IMR-90 (cell line): ENCODE measurements at regions not wholly inside any gene's neighbourhood (a gene's known extent, or its start where the extent isn't known, plus 50 kb on each side); places are given as distances from the start of the nearest gene placed in this dataset.
A peak's percentile ranks its signal among the peaks of the same experiment; 100 is the strongest.

Experiments
- ATAC-seq: fragments of 200-7000 bp; cut with Tn5 transposase; 2 replicates; pipeline ENCODE4 v1.9.1; 2020; ENCODE audit warnings: low read depth, mild to moderate bottlenecking, moderate library complexity
- BruUV-seq: library from RNA; stranded (reverse); fragments of 400-500 nt; replicated peaks from 2 replicates; lab custom pipeline; 2021; lab: Mats Ljungman, UMichigan
- CTCF ChIA-PET: fragments of 300-600 bp; formaldehyde crosslinking; extraction: SDS; loops from one replicate; lab custom pipeline; 2021; ENCODE audit warnings: antibody characterized with exemption; lab: Yijun Ruan, JAX
- POLR2A ChIA-PET: fragments of 300-600 bp; sonication (Branson Sonifier 250); formaldehyde crosslinking; loops from one replicate; lab custom pipeline; 2022; ENCODE audit warnings: antibody characterized with exemption; ENCODE audit not compliant: unreplicated experiment; lab: Charles Lee
- DNase-seq: peaks from one replicate; pipeline ENCODE4 v3.0.0; 2013
- H2AFZ ChIP-seq: replicated peaks from 2 replicates; pipeline ENCODE3; 2013; ENCODE audit warnings: low read length, mild to moderate bottlenecking; ENCODE audit not compliant: poor library complexity
- H2AK5ac ChIP-seq: 2 replicates; pipeline ENCODE4 v1.6.1; 2013; ENCODE audit warnings: low read depth, low read length, inconsistent platforms
- H2AK9ac ChIP-seq: replicated peaks from 2 replicates; pipeline ENCODE3; 2013; ENCODE audit warnings: mild to moderate bottlenecking, low read depth, low read length, moderate library complexity; ENCODE audit not compliant: poor library complexity
- H2BK120ac ChIP-seq: 2 replicates; pipeline ENCODE4 v1.6.1; 2013; ENCODE audit warnings: low read depth, low read length, inconsistent platforms
- H2BK15ac ChIP-seq: 3 replicates; pipeline ENCODE4 v1.6.1; 2013; ENCODE audit warnings: low read depth, low read length, inconsistent platforms
- H2BK20ac ChIP-seq: 2 replicates; pipeline ENCODE4 v1.6.1; 2013; ENCODE audit warnings: low read depth, mild to moderate bottlenecking, inconsistent platforms, low read length, moderate library complexity
- H2BK5ac ChIP-seq: 2 replicates; pipeline ENCODE4 v1.6.1; 2013; ENCODE audit warnings: mild to moderate bottlenecking, low read depth, low read length, inconsistent platforms; ENCODE audit not compliant: poor library complexity, severe bottlenecking
- H3K14ac ChIP-seq: replicated peaks from 2 replicates; pipeline ENCODE4 v1.6.1; 2013; ENCODE audit warnings: low read depth, low read length, inconsistent platforms
- H3K18ac ChIP-seq: 2 replicates; pipeline ENCODE4 v1.6.1; 2013; ENCODE audit warnings: low read depth, low read length, control low read depth
- H3K23ac ChIP-seq: 2 replicates; pipeline ENCODE4 v1.6.1; 2013; ENCODE audit warnings: low read depth, low read length, inconsistent platforms
- H3K27ac ChIP-seq: 2 replicates; pipeline ENCODE4 v1.5.1; 2013; ENCODE audit warnings: mild to moderate bottlenecking, control low read depth, low read length; ENCODE audit not compliant: insufficient read depth
- H3K27me3 ChIP-seq: 2 replicates; pipeline ENCODE4 v1.6.1; 2013; ENCODE audit warnings: low read length; ENCODE audit not compliant: control insufficient read depth, insufficient read depth
- H3K36me3 ChIP-seq: 2 replicates; pipeline ENCODE4 v1.6.1; 2013; ENCODE audit warnings: low read length, mixed read lengths; ENCODE audit not compliant: control insufficient read depth, insufficient read depth
- H3K4ac ChIP-seq: 2 replicates; pipeline ENCODE4 v1.6.1; 2013; ENCODE audit warnings: low read depth, low read length, inconsistent platforms
- H3K4me1 ChIP-seq: 2 replicates; pipeline ENCODE4 v1.6.1; 2013; ENCODE audit warnings: low read length, mixed read lengths; ENCODE audit not compliant: control insufficient read depth, insufficient read depth
- H3K4me2 ChIP-seq: 2 replicates; pipeline ENCODE4 v1.6.1; 2013; ENCODE audit warnings: low read depth, mild to moderate bottlenecking, control low read depth, low read length, moderate library complexity
- H3K4me3 ChIP-seq: 2 replicates; pipeline ENCODE4 v1.5.1; 2013; ENCODE audit warnings: low read depth, mild to moderate bottlenecking, control low read depth, low read length, moderate library complexity; ENCODE audit not compliant: insufficient read depth
- H3K56ac ChIP-seq: 2 replicates; pipeline ENCODE4 v1.6.1; 2013; ENCODE audit warnings: low read length, inconsistent platforms; ENCODE audit not compliant: insufficient read depth; ENCODE audit errors: extremely low read depth
- H3K79me1 ChIP-seq, 2 experiments: 2 replicates each; pipeline ENCODE4 v1.6.1; 2013; ENCODE audit warnings: low read length in 2 of 2, inconsistent platforms in 1 of 2, low read depth in 1 of 2
- H3K9ac ChIP-seq: 2 replicates; pipeline ENCODE4 v1.6.1; 2013; ENCODE audit warnings: low read depth, low read length, control low read depth
- H3K9me1 ChIP-seq: 2 replicates; pipeline ENCODE4 v1.6.1; 2013; ENCODE audit warnings: low read length, inconsistent platforms; ENCODE audit not compliant: insufficient read depth
- H3K9me3 ChIP-seq: 2 replicates; pipeline ENCODE4 v1.6.1; 2013; ENCODE audit warnings: low read length; ENCODE audit not compliant: control insufficient read depth, insufficient read depth
- H4K20me1 ChIP-seq: 2 replicates; pipeline ENCODE4 v1.6.1; 2013; ENCODE audit warnings: low read length, inconsistent platforms; ENCODE audit not compliant: insufficient read depth
- H4K5ac ChIP-seq: 2 replicates; pipeline ENCODE4 v1.6.1; 2013; ENCODE audit warnings: mild to moderate bottlenecking, low read depth, low read length, control low read depth
- H4K8ac ChIP-seq, 2 experiments: 2 replicates each; pipeline ENCODE4 v1.6.1; 2013; ENCODE audit warnings: low read depth in 2 of 2, low read length in 2 of 2, control low read depth in 1 of 2, inconsistent platforms in 1 of 2
- H4K91ac ChIP-seq: 2 replicates; pipeline ENCODE4 v1.6.1; 2013; ENCODE audit warnings: low read depth, low read length, inconsistent platforms; ENCODE audit not compliant: insufficient read depth
- CEBPB ChIP-seq: IDR thresholded peaks from 2 replicates; pipeline ENCODE4 v1.6.1; 2012; ENCODE audit warnings: low read depth, low read length, improper control_type of control experiment
- CHD1 ChIP-seq: IDR thresholded peaks from 2 replicates; pipeline ENCODE4 v1.6.1; 2012; ENCODE audit warnings: low read depth, low read length, improper control_type of control experiment
- FOS ChIP-seq: fragments of 150-350 bp; IDR thresholded peaks from 2 replicates; pipeline ENCODE4 v1.6.1; 2016; ENCODE audit warnings: low read depth, low read length
- SMC3 ChIP-seq: fragments of 150-350 bp; IDR thresholded peaks from 2 replicates; pipeline ENCODE4 v1.6.1; 2016; ENCODE audit warnings: low read depth, mild to moderate bottlenecking, antibody characterized with exemption, low read length, moderate library complexity
- WGBS, 2 experiments: methylation state at CpG; one replicate each; pipeline versions ENCODE4 v1.1.5 to v1.1.7; 2013; ENCODE audit warnings: missing lambda C conversion rate in 2 of 2; ENCODE audit not compliant: insufficient read length in 1 of 2; ENCODE audit errors: extremely low coverage in 2 of 2; 5-methylcytosine and 5-hydroxymethylcytosine counted together
- dilution Hi-C: fragments of 300-500 bp; cut with HindIII; formaldehyde crosslinking; loops from one replicate; pipeline ENCODE4 v1.14.3; 2018; ENCODE audit warnings: low sequenced_read_pairs; ENCODE audit not compliant: unreplicated experiment
- in situ Hi-C: fragments of 300-500 bp; cut with MboI; formaldehyde crosslinking; loops from 3 replicates; pipeline ENCODE4 v1.14.3; 2019; ENCODE audit warnings: low sequenced_read_pairs, inconsistent platforms, mixed read lengths
- intact Hi-C: fragments of 100-400 bp; cut with micrococcal nuclease; formaldehyde crosslinking; loops from 2 replicates; pipeline ENCODE4 v1.10.0; 2022
- TF ChIP-seq, protein P1 (sequence below): fragments of 150-350 bp; IDR thresholded peaks from 2 replicates; pipeline ENCODE4 v1.6.1; 2017; ENCODE audit warnings: mild to moderate bottlenecking, antibody characterized with exemption, low read length, low read depth
- TF ChIP-seq, protein P2 (sequence below): fragments of 150-350 bp; IDR thresholded peaks from 2 replicates; pipeline ENCODE4 v1.6.1; 2016; ENCODE audit warnings: low read depth, mild to moderate bottlenecking, low read length, moderate library complexity, borderline replicate concordance

DNA sequence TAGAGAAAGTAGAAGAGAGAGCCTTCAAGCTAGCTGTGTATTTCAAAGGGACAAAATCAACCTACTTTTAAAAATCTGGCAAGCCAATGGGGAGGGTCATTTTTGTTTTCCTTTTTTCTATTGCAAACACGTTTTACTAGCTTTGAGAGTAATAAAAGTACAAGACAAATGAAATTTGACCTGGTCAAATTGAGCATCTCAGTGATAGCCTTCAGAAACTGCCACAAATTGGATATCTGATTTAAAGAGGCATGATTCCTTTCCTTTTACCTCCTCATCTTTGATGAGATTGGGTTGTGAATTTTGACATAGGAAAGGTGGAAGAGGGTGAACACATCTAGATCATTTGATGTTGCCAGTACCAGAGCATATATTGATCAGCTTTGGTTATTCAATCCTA lies 53.6 kb upstream of the RBMS3 start:
- WGBS, 2 experiments: no CpG with 5 or more reads among the region's 1 CpG
- ATAC-seq: no peak
- BruUV-seq: no TSS peak

More for the DNA sequence above, 53.6 kb upstream of the RBMS3 start:
- H3K14ac ChIP-seq: no peak overlapping the region
- no peaks in the 10 kb centered on the region for H4K20me1 ChIP-seq
- no peaks in the 10 kb centered on the region for H3K36me3 ChIP-seq
- H3K27ac ChIP-seq: no peak overlapping the region
- no peak overlapping the region for H2AK5ac ChIP-seq
- peak overlapping the region; percentile 19; the same call in 1 of the 2 replicates for H3K4me2 ChIP-seq
- no peak overlapping the region for H3K56ac ChIP-seq
- TF ChIP-seq CHD1 (no peak), SMC3 (no peak), CEBPB (no peak), FOS (no peak)
- TF ChIP-seq, protein P1, sequence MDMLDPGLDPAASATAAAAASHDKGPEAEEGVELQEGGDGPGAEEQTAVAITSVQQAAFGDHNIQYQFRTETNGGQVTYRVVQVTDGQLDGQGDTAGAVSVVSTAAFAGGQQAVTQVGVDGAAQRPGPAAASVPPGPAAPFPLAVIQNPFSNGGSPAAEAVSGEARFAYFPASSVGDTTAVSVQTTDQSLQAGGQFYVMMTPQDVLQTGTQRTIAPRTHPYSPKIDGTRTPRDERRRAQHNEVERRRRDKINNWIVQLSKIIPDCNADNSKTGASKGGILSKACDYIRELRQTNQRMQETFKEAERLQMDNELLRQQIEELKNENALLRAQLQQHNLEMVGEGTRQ: no peak
- TF ChIP-seq, protein P2, sequence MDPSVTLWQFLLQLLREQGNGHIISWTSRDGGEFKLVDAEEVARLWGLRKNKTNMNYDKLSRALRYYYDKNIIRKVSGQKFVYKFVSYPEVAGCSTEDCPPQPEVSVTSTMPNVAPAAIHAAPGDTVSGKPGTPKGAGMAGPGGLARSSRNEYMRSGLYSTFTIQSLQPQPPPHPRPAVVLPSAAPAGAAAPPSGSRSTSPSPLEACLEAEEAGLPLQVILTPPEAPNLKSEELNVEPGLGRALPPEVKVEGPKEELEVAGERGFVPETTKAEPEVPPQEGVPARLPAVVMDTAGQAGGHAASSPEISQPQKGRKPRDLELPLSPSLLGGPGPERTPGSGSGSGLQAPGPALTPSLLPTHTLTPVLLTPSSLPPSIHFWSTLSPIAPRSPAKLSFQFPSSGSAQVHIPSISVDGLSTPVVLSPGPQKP: no peak
- DNase-seq: no peak
- no peak overlapping the region for H3K4me3 ChIP-seq
- no peak overlapping the region for H2AFZ ChIP-seq
- H2AK9ac ChIP-seq: no peak overlapping the region
- no peak overlapping the region for H3K23ac ChIP-seq
- H3K4ac ChIP-seq: no peak overlapping the region; the same call in 1 of the 2 replicates
- no peaks in the 10 kb centered on the region for H3K4me1 ChIP-seq
- ChIA-PET POLR2A (no interaction called here), CTCF (interaction anchor here (0.8 to 1.6 kb wide), 2 partner anchors 17 to 311 kb away, joined by 3 to 4 read pairs; no protein-coding TSS in a partner anchor)
- H2BK20ac ChIP-seq: no peak overlapping the region
- intact Hi-C loops (no loop called here), in situ Hi-C loops (no loop called here), dilution Hi-C loops (no loop called here)
- no peak overlapping the region for H4K8ac ChIP-seq
- H2BK120ac ChIP-seq: no peak overlapping the region
- no peak overlapping the region for H3K18ac ChIP-seq
- no peak overlapping the region for H2BK15ac ChIP-seq
- H3K9ac ChIP-seq: no peak overlapping the region
- H3K79me1 ChIP-seq: no peaks in the 10 kb centered on the region
- peak overlapping the region; percentile 65; the same call in 1 of the 2 replicates for H4K5ac ChIP-seq
- no peaks in the 10 kb centered on the region for H3K27me3 ChIP-seq
- peak overlapping the region; percentile 3; the same call in 1 of the 2 replicates for H4K91ac ChIP-seq
- H2BK5ac ChIP-seq: no peak overlapping the region
- no peaks in the 10 kb centered on the region for H3K9me3 ChIP-seq
- H3K9me1 ChIP-seq: no peaks in the 10 kb centered on the region
